ENCODE measurements at regions not wholly inside any gene's neighbourhood (a gene's known extent, or its start where the extent isn't known, plus 50 kb on each side); places are given as distances from the start of the nearest gene placed in this dataset.
"Not testable (repeated sequence)": the region's sequence is repeated elsewhere in the genome, so short reads cannot be mapped to it uniquely, and the experiment has no call there.

DNA sequence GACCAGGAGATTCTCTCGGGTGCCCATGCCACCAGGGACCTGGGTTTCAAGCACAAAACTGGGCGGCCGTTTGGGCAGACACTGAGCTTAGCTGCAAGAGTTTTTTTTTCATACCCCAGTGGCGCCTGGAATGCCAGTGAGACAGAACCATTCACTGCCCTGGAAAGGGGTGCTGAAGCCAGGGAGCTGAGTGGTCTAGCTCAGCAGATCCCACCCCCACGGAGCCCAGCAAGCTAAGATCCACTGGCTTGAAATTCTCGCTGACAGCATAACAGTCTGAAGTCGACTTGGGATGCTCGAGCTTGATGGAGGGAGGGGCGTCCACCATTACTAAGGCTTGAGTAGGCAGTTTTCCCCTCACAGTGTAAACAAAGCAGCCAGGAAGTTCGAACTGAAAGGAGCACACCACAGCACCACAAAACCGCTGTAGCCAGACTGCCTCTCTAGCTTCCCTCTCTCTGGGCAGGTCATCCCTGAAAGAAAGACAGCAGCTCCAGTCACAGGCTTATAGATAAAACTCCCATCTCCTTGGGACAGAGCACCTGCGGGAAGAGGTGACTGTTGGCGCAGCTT lies 157.7 kb downstream of the GIPC2 start:
- WGBS, 2 experiments (ENCODE audit: insufficient coverage in 2 of 2), result 72 to 77% methylated on average over 13 of the region's 13 CpGs
- H3K9me3 ChIP-seq (ENCODE audit: control insufficient read depth, low read length); H3K4me3 ChIP-seq (ENCODE audit: extremely low read depth, insufficient read depth, low read length, poor library complexity, severe bottlenecking); H3K36me3 ChIP-seq (ENCODE audit: control insufficient read depth, insufficient read depth, low read length); H3K27ac ChIP-seq (ENCODE audit: low read depth, low read length, severe bottlenecking); H3K4me1 ChIP-seq (ENCODE audit: control insufficient read depth, insufficient read depth, low read length, poor library complexity, severe bottlenecking): not testable (repeated sequence)

DNA sequence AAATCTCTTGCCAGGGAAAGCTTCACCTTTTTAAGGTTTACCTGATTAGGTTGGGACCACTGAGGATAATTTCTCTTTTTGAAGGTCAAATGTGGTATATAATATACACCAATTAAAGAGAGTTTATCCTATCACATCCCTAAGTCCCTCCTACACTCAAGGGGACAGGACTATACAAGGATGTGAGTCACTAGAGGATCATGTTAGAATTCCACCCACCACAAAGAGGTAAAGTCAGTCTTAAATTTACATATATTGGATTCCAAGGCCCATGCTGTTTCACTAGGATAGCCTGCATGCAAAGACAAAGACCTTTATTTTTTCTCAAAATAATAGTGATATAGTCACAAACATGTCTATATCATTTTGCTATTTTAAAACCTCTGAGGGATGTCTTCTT lies 164.4 kb downstream of the GIPC2 start:
- H3K9me3 ChIP-seq (ENCODE audit: control insufficient read depth, low read length), result no peaks in the 10 kb centered on the region
- no peak overlapping the region for H3K4me3 ChIP-seq (ENCODE audit: extremely low read depth, insufficient read depth, low read length, poor library complexity, severe bottlenecking)
- H3K27ac ChIP-seq (ENCODE audit: low read depth, low read length, severe bottlenecking), result no peak overlapping the region
- no peaks in the 10 kb centered on the region for H3K4me1 ChIP-seq (ENCODE audit: control insufficient read depth, insufficient read depth, low read length, poor library complexity, severe bottlenecking)
- no peaks in the 10 kb centered on the region for H3K36me3 ChIP-seq (ENCODE audit: control insufficient read depth, insufficient read depth, low read length)

DNA sequence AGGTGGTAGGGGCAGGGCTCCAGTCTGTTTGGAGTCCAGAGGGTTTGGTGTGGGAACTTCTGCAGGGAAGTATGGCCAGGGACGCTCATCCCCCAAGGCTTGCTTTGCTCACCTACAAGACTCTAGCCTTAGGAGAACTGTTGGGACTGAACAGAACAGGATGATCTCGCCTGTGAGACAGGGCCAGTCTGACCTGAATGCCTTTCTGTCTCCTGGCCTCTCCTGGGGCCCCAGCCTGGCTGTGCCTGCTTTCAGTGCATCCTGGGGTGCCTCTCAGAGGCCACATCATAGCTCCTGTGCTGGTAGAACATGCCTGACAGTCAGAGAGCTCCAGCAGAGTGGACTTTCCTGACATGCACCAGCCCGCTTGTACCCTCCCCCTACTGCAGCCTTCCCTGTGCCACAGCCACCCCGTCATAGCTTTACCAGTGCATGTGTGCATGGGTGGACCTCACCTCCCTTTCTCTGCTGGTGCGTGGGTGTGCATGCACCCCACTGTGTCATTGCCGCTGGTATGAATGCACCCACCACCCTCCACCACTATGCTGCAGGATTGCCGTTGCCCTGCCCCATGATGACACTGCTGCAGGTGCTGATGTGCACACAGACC lies 165.8 kb downstream of the GIPC2 start:
- 91 to 96% methylated on average over 7 of the region's 7 CpGs for WGBS, 2 experiments (ENCODE audit: insufficient coverage in 2 of 2)
- H3K4me3 ChIP-seq (ENCODE audit: extremely low read depth, insufficient read depth, low read length, poor library complexity, severe bottlenecking), result no peak overlapping the region

DNA sequence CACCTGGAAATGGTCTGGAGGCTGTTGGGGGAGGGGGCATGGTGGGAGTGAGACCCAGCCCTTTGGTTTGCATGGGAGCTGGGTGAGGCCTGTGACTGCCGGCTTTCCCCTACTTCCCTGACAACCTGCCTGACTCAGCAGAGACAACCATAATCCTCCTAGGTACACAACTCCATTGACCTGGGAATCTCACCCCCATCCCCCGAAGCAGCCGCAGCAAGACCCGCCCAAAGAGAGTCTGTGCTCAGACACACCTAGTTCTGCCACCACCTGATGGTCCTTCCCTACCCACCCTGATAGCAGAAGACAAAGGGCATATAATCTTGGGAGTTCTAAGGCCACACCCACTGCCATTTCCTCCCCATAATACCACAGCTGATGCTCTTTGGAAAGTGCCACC lies 168.6 kb downstream of the GIPC2 start:
- no peaks in the 10 kb centered on the region for H3K36me3 ChIP-seq (ENCODE audit: control insufficient read depth, insufficient read depth, low read length)
- H3K4me3 ChIP-seq (ENCODE audit: extremely low read depth, insufficient read depth, low read length, poor library complexity, severe bottlenecking), result no peak overlapping the region
- no peaks in the 10 kb centered on the region for H3K9me3 ChIP-seq (ENCODE audit: control insufficient read depth, low read length)
- WGBS, 2 experiments (ENCODE audit: insufficient coverage in 2 of 2), result 83% methylated on average over 3 of the region's 4 CpGs; no CpG with 5 or more reads in 1 of the 2 experiments
- H3K27ac ChIP-seq (ENCODE audit: low read depth, low read length, severe bottlenecking), result no peak overlapping the region
- H3K4me1 ChIP-seq (ENCODE audit: control insufficient read depth, insufficient read depth, low read length, poor library complexity, severe bottlenecking), result no peaks in the 10 kb centered on the region

More for the DNA sequence above, 165.8 kb downstream of the GIPC2 start:
- H3K9me3 ChIP-seq (ENCODE audit: control insufficient read depth, low read length), result no peaks in the 10 kb centered on the region
- H3K36me3 ChIP-seq (ENCODE audit: control insufficient read depth, insufficient read depth, low read length), result no peaks in the 10 kb centered on the region
- H3K4me1 ChIP-seq (ENCODE audit: control insufficient read depth, insufficient read depth, low read length, poor library complexity, severe bottlenecking), result no peaks in the 10 kb centered on the region
- no peak overlapping the region for H3K27ac ChIP-seq (ENCODE audit: low read depth, low read length, severe bottlenecking)

DNA sequence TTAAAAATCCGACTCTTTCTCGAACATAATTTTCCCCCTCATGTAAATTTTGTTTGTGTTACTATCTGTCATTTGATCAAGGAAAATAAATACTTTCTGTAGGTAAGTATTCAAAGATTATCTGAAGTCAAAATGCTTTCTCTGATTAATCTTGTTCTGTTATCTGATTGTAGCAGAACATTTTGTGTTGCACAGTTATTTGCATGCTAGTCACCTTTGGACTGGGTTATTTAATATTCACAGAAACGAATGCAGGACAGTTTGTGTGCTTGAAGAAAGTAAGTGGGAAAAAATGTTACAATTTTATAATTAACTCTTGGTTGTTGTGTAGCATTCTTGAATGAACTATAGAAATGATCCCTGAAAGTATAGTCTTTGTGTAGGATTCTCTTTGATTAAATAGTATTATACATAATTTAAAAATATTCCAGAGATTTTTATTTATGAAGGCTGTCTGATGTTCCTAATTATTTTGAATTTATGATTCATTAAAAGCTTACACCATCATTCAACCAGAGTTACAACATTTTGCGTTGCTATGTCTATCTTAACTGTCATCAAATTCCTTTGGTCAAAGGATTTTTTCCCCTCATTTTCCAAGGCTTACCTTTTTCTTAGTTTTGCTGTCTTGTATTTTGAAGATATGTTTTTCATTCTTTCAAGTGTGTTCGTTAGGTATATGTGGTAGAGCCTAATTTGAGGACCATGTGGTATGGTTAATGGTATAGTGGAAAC lies 176.6 kb downstream of the GIPC2 start:
- Histone ChIP-seq H3K4me3 (ENCODE audit: extremely low read depth, insufficient read depth, low read length, poor library complexity, severe bottlenecking) (no peak overlapping the region), H3K4me1 (ENCODE audit: control insufficient read depth, insufficient read depth, low read length, poor library complexity, severe bottlenecking) (no peaks in the 10 kb centered on the region), H3K9me3 (ENCODE audit: control insufficient read depth, low read length) (no peaks in the 10 kb centered on the region), H3K36me3 (ENCODE audit: control insufficient read depth, insufficient read depth, low read length) (no peaks in the 10 kb centered on the region), H3K27ac (ENCODE audit: low read depth, low read length, severe bottlenecking) (no peak overlapping the region)
- WGBS, 2 experiments (ENCODE audit: insufficient coverage in 2 of 2), result no CpG with 5 or more reads among the region's 5 CpGs

DNA sequence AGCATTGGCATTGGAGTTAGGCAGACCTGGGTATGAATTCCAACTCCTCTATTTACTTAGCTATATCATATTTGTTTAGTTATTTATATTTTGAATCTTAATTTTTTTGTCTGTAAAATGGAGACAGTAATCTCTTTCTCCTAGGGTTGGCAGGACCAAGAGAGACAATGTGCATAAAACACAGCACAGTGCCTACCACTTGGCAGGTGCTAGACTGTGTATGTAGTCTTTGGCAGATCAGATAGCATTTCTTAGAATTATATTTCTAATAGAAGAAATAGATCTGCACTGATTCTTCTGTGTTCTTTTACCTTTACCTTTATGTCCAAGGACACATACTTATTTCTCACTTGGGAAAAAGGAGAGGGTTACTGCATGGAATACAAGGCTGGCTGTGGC lies 177.2 kb downstream of the GIPC2 start:
- Histone ChIP-seq H3K9me3 (ENCODE audit: control insufficient read depth, low read length) (no peaks in the 10 kb centered on the region), H3K36me3 (ENCODE audit: control insufficient read depth, insufficient read depth, low read length) (no peaks in the 10 kb centered on the region), H3K4me3 (ENCODE audit: extremely low read depth, insufficient read depth, low read length, poor library complexity, severe bottlenecking) (no peak overlapping the region), H3K27ac (ENCODE audit: low read depth, low read length, severe bottlenecking) (no peak overlapping the region), H3K4me1 (ENCODE audit: control insufficient read depth, insufficient read depth, low read length, poor library complexity, severe bottlenecking) (no peaks in the 10 kb centered on the region)

DNA sequence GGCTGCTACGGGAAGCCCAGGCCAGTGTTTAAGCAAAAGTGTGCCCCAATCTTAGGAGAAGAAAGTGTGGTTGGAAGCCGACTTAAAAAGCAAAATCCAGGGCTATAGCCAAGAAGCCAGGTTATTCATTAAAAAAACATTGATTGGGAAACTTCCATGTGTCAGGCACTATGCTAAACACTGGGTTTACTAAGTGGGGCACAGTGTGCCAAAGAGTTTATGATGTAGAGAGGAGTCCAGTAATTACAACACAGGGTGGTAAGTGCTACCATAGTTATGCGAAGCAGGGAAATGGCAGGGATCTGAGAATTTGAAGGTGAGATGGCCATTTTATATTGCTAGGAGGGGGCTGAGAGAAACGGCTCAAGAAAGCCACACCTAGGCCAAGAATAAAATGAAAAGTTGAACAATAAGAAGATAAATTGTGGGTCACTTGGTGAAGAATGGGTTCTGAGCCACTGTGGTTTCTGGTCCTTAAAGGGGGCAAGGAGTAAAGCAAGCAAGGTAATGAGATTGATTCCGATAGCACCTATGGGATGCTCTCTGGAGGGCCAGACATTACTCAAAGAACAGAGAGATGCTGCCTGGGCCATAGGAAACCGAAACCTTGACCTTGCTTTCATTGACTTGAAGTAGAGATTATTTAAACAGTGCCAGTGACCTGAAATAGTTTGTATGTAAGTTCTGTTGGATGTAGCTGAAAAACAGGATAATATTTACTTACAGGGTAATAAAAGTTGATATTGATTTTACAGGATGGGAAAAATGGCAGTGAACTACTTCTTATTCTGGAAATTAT lies 177.8 kb downstream of the GIPC2 start:
- WGBS, 2 experiments (ENCODE audit: insufficient coverage in 2 of 2), result 83 to 91% methylated on average over 6 of the region's 6 CpGs
- Histone ChIP-seq H3K9me3 (ENCODE audit: control insufficient read depth, low read length) (no peaks in the 10 kb centered on the region), H3K4me3 (ENCODE audit: extremely low read depth, insufficient read depth, low read length, poor library complexity, severe bottlenecking) (no peak overlapping the region), H3K36me3 (ENCODE audit: control insufficient read depth, insufficient read depth, low read length) (no peaks in the 10 kb centered on the region), H3K4me1 (ENCODE audit: control insufficient read depth, insufficient read depth, low read length, poor library complexity, severe bottlenecking) (no peaks in the 10 kb centered on the region), H3K27ac (ENCODE audit: low read depth, low read length, severe bottlenecking) (no peak overlapping the region)

DNA sequence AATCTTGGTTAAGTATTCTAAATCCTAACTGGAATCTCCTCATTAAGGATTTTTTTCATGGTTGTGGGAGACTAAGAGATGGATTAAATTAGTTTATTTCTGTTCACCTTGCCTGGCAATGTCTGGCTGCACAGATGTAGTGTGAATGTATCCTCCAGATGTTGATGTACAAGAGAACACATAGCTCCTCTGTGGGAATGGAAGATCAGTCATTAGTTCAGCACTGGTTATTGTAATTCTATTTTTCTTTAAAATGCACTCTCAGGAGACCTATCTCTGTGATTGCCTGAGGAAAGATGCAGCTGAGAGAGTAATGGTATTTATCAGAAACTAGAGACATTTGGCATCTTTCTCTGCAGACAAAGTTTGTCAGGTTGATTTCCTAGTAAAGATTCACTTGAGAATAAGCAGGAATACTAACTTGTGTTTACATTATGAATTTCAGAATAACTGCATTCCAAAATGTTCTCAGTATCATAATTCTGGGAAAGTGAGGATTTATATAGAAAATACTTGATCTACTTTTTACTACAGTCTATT lies 178.6 kb downstream of the GIPC2 start:
- H3K4me1 ChIP-seq (ENCODE audit: control insufficient read depth, insufficient read depth, low read length, poor library complexity, severe bottlenecking), result no peaks in the 10 kb centered on the region
- H3K36me3 ChIP-seq (ENCODE audit: control insufficient read depth, insufficient read depth, low read length), result no peaks in the 10 kb centered on the region
- H3K27ac ChIP-seq (ENCODE audit: low read depth, low read length, severe bottlenecking), result no peak overlapping the region
- no peaks in the 10 kb centered on the region for H3K9me3 ChIP-seq (ENCODE audit: control insufficient read depth, low read length)
- no peak overlapping the region for H3K4me3 ChIP-seq (ENCODE audit: extremely low read depth, insufficient read depth, low read length, poor library complexity, severe bottlenecking)

DNA sequence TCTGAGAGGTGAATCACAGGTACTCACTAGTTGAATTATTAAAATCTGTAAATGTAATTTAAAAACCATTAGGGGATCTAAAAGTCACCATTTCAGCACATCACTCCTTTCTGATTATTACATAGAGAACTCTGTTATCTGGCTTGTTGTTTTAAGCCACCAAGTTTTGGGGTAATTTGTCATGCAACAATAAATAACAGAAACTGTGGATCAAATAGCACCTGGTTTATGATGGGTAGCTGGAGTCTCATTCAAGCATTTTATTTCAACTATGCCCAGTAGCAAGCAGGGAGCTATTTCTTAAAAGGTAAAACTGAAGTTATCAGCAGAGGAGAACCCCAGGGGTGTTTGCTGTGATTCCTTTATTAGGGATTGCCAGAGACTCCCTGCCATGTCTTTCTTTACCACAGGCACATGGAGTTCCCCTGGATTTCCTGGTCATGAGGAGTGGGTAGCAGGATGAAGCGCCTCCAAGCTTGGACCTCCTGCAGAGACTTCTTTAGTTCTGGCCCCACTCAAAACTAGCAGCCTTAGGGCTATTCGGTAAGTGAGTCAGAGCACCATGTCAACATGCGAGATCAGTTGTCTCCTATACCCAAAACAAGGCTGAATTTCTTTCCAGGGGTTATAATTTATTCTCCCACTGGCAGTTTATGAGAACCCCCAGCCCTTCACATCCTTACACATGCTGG lies 179.2 kb downstream of the GIPC2 start:
- 35 to 48% methylated on average over 2 to 3 of the region's 3 CpGs for WGBS, 2 experiments (ENCODE audit: insufficient coverage in 2 of 2)
- no peaks in the 10 kb centered on the region for H3K9me3 ChIP-seq (ENCODE audit: control insufficient read depth, low read length)
- no peak overlapping the region for H3K4me3 ChIP-seq (ENCODE audit: extremely low read depth, insufficient read depth, low read length, poor library complexity, severe bottlenecking)

DNA sequence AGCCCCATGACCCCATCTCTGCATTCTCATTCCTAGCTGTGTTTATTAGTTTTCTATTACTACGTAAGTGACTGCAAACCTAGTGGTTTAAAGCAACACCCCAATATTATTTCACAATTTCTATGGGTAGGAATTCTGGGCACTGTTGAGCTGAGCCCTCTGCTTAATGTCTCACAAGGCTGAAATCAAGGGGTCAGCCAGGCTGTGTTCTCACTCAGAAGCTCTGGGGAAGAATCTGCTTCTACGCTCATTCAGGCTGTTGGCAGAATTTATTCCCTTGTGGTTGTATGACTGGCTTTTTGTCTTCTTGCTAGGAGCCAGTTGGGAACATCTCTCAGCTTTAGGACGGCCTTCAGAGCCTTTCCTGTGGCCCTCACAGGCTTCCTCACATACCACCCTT lies 181.0 kb downstream of the GIPC2 start:
- H3K36me3 ChIP-seq (ENCODE audit: control insufficient read depth, insufficient read depth, low read length), result no peaks in the 10 kb centered on the region
- no peak overlapping the region for H3K4me3 ChIP-seq (ENCODE audit: extremely low read depth, insufficient read depth, low read length, poor library complexity, severe bottlenecking)
- no peak overlapping the region for H3K27ac ChIP-seq (ENCODE audit: low read depth, low read length, severe bottlenecking)
- H3K4me1 ChIP-seq (ENCODE audit: control insufficient read depth, insufficient read depth, low read length, poor library complexity, severe bottlenecking), result no peaks in the 10 kb centered on the region
- 55 to 88% methylated on average over 1 of the region's 3 CpGs for WGBS, 2 experiments (ENCODE audit: insufficient coverage in 2 of 2)
- no peaks in the 10 kb centered on the region for H3K9me3 ChIP-seq (ENCODE audit: control insufficient read depth, low read length)

More for the DNA sequence above, 179.2 kb downstream of the GIPC2 start:
- no peak overlapping the region for H3K27ac ChIP-seq (ENCODE audit: low read depth, low read length, severe bottlenecking)
- no peaks in the 10 kb centered on the region for H3K36me3 ChIP-seq (ENCODE audit: control insufficient read depth, insufficient read depth, low read length)
- no peaks in the 10 kb centered on the region for H3K4me1 ChIP-seq (ENCODE audit: control insufficient read depth, insufficient read depth, low read length, poor library complexity, severe bottlenecking)

Data from mesodermal cell (in vitro differentiated cells).